Immature natural killer cell (primary cell): ENCODE measurements at regions not wholly inside any gene's neighbourhood (a gene's known extent, or its start where the extent isn't known, plus 50 kb on each side); places are given as distances from the start of the nearest gene placed in this dataset.
"Not testable (repeated sequence)": the region's sequence is repeated elsewhere in the genome, so short reads cannot be mapped to it uniquely, and the experiment has no call there.

Experiments
- DNase-seq, 3 donors: peaks; one replicate each; pipeline ENCODE4 v3.0.0; 2022; ENCODE audit warnings: mixed read lengths in 1 of 3
- H3K27ac Mint-ChIP-seq, 6 donors: one replicate each; pipeline ENCODE4 v1.8.0; 2020; ENCODE audit warnings: mixed read lengths in 6 of 6, mild to moderate bottlenecking in 5 of 6, inconsistent platforms in 4 of 6, moderate library complexity in 3 of 6
- H3K27me3 Mint-ChIP-seq, 3 donors: one replicate each; pipeline ENCODE4 v1.8.0; 2020 to 2021; ENCODE audit warnings: low read depth in 3 of 3, mild to moderate bottlenecking in 3 of 3, mixed read lengths in 3 of 3, moderate library complexity in 3 of 3, inconsistent platforms in 1 of 3
- H3K36me3 Mint-ChIP-seq, 3 donors: one replicate each; pipeline ENCODE4 v1.8.0; 2020; ENCODE audit warnings: mixed read lengths in 3 of 3, inconsistent platforms in 2 of 3, mild to moderate bottlenecking in 2 of 3
- H3K4me1 Mint-ChIP-seq, 2 donors: one replicate each; pipeline ENCODE4 v1.8.0; 2020; ENCODE audit warnings: inconsistent platforms in 2 of 2, mild to moderate bottlenecking in 2 of 2, mixed read lengths in 2 of 2, moderate library complexity in 1 of 2
- H3K4me3 Mint-ChIP-seq, 5 donors: one replicate each; pipeline ENCODE4 v1.8.0; 2020; ENCODE audit warnings: mild to moderate bottlenecking in 5 of 5, mixed read lengths in 5 of 5, inconsistent platforms in 3 of 5, moderate library complexity in 3 of 5
- H3K9me3 Mint-ChIP-seq, 6 donors: one replicate each; pipeline ENCODE4 v1.8.0; 2020; ENCODE audit warnings: mild to moderate bottlenecking in 6 of 6, mixed read lengths in 6 of 6, inconsistent platforms in 4 of 6, moderate library complexity in 3 of 6

DNA sequence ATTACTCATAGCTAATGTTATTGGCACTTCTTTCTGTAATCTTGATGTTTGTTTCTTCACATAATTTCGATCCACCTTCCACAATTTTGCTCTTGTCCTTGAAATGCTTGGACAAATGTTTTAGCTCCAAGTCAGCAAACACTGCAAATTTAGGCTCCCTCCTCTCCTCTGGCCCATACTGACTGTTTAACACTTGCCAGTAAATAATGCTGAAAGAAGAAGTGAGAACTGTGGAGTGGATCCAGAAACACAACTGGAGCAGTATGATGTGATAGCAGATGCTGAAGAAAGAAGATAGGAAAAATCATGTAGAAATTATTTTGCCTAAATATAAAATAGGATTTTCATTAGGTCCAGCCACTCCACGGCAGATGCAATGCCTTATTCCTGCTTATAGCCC lies 415.0 kb upstream of the GYPC start:
- Mint-ChIP-seq H3K4me3 (no peak overlapping the region), H3K27me3 (peaks cover 0 to 4% (median 3%) of the 10 kb centered on the region in 3 donors), H3K9me3 (no peaks in the 10 kb centered on the region)

DNA sequence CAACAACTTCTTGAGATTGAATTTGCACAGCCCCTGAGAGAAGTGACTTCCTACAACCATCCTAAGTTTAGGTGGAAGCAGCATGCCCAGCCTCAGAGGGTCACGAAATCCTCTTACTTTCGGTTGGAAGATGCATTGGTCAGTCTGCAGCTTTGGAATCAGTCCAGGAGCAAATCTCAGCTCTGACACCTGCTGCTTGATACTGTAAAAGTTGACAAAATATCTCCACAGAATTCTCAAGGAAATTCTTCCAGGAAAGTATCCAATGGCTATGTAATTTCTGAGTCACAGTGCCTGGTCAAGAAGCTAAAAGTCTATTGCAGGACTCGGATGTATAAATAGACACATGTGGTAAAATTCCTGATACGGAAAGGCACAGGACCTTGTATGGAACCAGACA lies 414.5 kb upstream of the GYPC start:
- Mint-ChIP-seq H3K27me3 (peaks cover 0 to 3% (median 3%) of the 10 kb centered on the region in 3 donors), H3K27ac (no peak overlapping the region), H3K36me3 (no peaks in the 10 kb centered on the region), H3K4me3 (no peak overlapping the region), H3K4me1 (no peaks in the 10 kb centered on the region), H3K9me3 (no peaks in the 10 kb centered on the region)
- DNase-seq, result no peak

More for the DNA sequence above, 415.0 kb upstream of the GYPC start:
- Mint-ChIP-seq H3K36me3 (no peaks in the 10 kb centered on the region), H3K4me1 (no peaks in the 10 kb centered on the region), H3K27ac (no peak overlapping the region)
- DNase-seq, result no peak

DNA sequence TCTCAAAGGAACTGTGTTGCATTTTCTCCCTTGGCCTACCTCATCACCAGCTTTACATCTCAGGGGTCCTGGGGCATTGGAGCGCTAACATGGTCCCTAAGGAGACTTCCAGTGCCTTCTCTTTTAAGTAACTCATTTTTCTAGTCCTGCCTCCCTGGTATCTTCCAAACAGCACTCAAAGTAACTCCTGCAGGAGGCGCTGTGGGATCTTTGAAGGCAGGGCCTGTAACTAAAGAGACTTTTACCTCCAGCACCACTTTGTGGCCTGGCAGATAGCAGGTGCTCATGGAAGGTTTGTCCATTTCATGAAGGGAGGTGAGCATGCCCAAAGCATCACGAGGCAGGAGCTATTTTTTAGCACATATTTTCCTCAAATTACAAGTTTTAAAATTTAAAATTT lies 411.0 kb upstream of the GYPC start:
- Mint-ChIP-seq H3K4me3 (no peak overlapping the region), H3K27ac (no peak overlapping the region), H3K4me1 (no peaks in the 10 kb centered on the region), H3K9me3 (peaks cover 0 to 3% (median 0%) of the 10 kb centered on the region in 6 donors), H3K36me3 (no peaks in the 10 kb centered on the region), H3K27me3 (peaks cover 0 to 3% (median 2%) of the 10 kb centered on the region in 3 donors)
- no peak for DNase-seq

DNA sequence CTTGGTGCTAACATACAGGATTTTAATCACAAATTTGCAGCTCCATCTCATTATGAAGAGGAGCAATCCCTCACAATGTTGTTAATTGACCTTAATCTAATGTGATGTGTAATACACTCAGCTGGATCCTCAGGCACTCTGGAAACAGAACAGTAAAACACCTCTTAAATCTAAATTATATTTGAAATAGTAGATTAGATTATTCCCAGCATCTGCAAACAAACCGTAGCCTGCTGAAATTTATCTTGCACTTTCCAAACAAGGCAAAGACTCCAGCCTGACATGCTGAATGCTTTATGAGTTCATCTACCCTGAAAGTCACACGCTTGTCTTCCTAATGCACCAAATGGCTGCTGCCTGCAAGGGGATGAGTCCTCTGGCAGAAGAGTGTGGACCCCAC lies 402.3 kb upstream of the GYPC start:
- Mint-ChIP-seq H3K9me3 (no peaks in the 10 kb centered on the region), H3K36me3 (no peaks in the 10 kb centered on the region), H3K27ac (no peak overlapping the region), H3K4me3 (no peak overlapping the region), H3K4me1 (no peaks in the 10 kb centered on the region), H3K27me3 (no peaks in the 10 kb centered on the region)
- no peak for DNase-seq

DNA sequence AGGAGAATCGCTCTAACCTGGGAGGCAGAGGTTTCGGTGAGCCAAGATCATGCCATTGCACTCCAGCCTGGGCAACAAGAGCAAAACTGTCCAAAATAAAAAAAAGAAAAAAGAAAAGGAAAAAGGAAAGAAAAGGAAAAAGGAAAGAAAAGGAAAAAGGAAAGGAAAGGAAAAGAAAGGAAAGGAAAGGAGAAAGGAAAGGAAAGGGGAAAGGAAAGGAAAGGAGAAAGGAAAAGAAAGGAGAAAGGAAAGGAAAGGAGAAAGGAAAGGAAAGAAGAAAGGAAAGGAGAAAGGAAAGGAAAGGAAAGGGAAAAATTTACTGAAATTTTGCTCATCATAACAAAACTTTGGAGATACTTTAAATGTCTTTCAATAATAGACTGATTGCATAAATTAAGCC lies 391.3 kb upstream of the GYPC start:
- peaks cover 0 to 7% (median 0%) of the 10 kb centered on the region in 3 donors for H3K27me3 Mint-ChIP-seq
- H3K4me1 Mint-ChIP-seq, result no peaks in the 10 kb centered on the region
- H3K27ac Mint-ChIP-seq, result no peak overlapping the region
- no peak overlapping the region for H3K4me3 Mint-ChIP-seq
- no peaks in the 10 kb centered on the region for H3K36me3 Mint-ChIP-seq
- DNase-seq, result no peak
- peaks cover 0 to 7% (median 2%) of the 10 kb centered on the region in 6 donors for H3K9me3 Mint-ChIP-seq

DNA sequence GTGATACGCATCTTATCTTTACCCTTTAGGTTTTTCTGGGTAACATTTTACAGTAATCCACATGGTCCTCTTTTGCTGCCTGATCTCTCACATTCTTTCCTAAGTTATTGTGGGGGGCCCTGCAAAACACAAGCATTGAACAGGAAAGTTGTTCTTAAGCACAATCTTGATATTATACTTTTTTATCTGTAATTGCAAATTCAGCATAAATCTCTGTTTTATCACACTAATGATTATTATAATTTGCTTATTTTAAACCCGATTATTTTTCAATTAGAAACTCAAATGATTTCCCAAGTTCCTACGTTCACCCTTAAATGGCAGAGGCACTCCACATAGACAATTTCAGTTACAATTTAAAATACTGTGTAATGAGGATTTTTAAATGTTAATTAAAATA lies 386.0 kb upstream of the GYPC start:
- no peak overlapping the region for H3K27ac Mint-ChIP-seq
- no peak overlapping the region for H3K4me3 Mint-ChIP-seq
- no peaks in the 10 kb centered on the region for H3K4me1 Mint-ChIP-seq
- peaks cover 0 to 3% (median 0%) of the 10 kb centered on the region in 6 donors for H3K9me3 Mint-ChIP-seq
- no peaks in the 10 kb centered on the region for H3K27me3 Mint-ChIP-seq
- no peaks in the 10 kb centered on the region for H3K36me3 Mint-ChIP-seq
- DNase-seq, result no peak

DNA sequence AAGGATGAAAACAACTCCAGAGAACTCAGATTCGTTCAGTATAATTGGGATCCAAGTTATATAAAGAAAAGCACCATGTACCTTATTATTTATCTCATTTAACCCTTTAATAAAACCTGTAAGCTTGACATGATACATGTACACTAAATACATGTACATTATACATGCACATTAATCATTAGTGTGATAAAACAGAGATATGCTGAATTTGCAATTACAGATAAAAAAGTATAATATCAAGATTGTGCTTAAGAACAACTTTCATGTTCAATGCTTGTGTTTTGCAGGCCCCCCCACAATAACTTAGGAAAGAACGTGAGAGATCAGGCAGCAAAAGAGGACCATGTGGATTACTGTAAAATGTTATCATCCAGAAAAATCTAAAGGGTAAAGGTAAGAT lies 385.4 kb upstream of the GYPC start:
- DNase-seq, result no peak
- H3K27me3 Mint-ChIP-seq, result peaks cover 0 to 1% (median 0%) of the 10 kb centered on the region in 3 donors
- H3K9me3 Mint-ChIP-seq, result peaks cover 0 to 5% (median 0%) of the 10 kb centered on the region in 6 donors
- no peaks in the 10 kb centered on the region for H3K4me1 Mint-ChIP-seq
- H3K4me3 Mint-ChIP-seq, result no peak overlapping the region
- no peak overlapping the region for H3K27ac Mint-ChIP-seq
- H3K36me3 Mint-ChIP-seq, result no peaks in the 10 kb centered on the region

DNA sequence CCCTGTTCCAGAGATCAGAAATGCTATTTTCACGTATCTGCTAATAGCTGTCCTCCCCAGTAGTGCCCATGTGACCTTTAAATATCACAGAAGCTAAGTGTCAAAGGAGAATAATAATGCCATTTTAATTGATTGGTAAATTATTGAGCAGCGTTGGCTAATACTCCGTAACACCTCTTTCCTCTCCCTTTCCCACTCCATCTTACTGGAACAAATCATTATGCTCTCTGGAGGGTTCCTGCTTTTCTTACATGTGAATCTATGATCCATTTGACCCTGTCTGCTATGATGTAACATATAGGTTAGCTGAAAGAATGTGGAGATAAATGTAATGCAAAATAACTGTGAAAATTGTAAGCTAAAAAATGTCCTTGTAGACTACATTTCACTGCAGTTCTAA lies 383.6 kb upstream of the GYPC start:
- H3K27me3 Mint-ChIP-seq, result peaks cover 0 to 3% (median 2%) of the 10 kb centered on the region in 3 donors
- H3K27ac Mint-ChIP-seq, result no peak overlapping the region
- H3K4me3 Mint-ChIP-seq, result no peak overlapping the region
- H3K36me3 Mint-ChIP-seq, result no peaks in the 10 kb centered on the region
- H3K4me1 Mint-ChIP-seq, result no peaks in the 10 kb centered on the region
- H3K9me3 Mint-ChIP-seq, result peaks cover 0 to 4% (median 0%) of the 10 kb centered on the region in 6 donors
- no peak for DNase-seq

DNA sequence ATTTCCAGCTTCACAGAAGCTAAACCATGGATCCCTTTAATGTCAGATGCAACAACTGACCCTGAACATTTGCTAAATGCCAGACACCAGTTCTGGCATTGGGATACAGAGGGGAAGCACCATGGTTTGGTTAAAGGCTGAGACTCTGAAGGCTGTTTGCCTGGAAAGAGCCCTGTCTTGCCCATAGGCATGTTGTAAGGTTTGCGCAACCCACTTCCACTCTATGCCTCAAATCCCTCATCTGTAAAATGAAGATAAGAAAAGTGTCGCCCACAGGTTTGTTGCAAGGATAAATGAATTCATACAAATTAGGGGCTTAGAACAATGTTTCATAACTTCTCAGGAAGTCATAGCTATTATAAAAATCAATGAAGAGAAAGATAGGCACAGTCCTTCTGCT lies 380.9 kb upstream of the GYPC start:
- Mint-ChIP-seq H3K36me3 (no peaks in the 10 kb centered on the region), H3K4me3 (no peak overlapping the region), H3K27me3 (peaks cover 0 to 3% (median 2%) of the 10 kb centered on the region in 3 donors), H3K4me1 (no peaks in the 10 kb centered on the region), H3K27ac (no peak overlapping the region), H3K9me3 (peaks cover 0 to 6% (median 3%) of the 10 kb centered on the region in 6 donors)
- no peak for DNase-seq

DNA sequence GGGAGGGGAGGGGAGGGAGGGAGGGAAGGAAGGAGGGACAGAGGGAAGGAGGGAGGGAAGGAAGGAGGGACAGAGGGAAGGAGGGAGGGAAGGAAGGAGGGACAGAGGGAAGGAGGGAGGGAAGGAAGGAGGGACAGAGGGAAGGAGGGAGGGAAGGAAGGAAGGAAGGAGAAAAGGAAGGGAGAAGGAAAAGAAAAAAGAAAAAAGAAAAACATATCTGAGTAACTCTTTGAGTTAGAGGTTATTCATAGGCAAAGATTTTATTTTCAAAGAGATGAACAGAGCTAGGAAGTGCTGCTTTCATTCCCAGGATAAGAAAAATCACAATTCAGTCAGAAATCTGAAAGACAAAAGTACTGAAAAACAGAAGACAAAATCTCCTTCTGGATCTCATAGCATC lies 379.7 kb upstream of the GYPC start:
- DNase-seq, H3K36me3 Mint-ChIP-seq, H3K27me3 Mint-ChIP-seq, H3K9me3 Mint-ChIP-seq, H3K4me3 Mint-ChIP-seq, H3K27ac Mint-ChIP-seq, H3K4me1 Mint-ChIP-seq: not testable (repeated sequence)

DNA sequence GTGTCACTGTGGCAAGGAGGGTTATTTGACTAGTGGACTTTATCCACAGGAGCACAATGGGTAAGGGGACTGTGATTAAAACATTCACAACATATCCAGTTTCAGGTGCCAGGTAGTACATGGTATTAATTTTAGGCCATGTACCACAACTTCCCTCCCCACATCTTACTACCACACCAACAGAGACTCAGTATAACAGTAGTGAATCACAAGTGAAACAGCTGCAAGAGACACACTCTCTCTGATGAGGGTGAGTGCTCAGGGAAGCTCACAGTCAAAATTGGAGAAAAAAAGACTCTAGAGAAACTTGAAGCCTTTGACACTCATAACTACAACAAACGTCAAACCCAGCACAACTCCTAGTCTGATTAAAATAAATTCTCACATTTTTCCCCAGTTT lies 367.6 kb upstream of the GYPC start:
- no peaks in the 10 kb centered on the region for H3K4me1 Mint-ChIP-seq
- no peaks in the 10 kb centered on the region for H3K36me3 Mint-ChIP-seq
- H3K4me3 Mint-ChIP-seq, result no peak overlapping the region
- peaks cover 0 to 7% (median 0%) of the 10 kb centered on the region in 6 donors for H3K9me3 Mint-ChIP-seq
- no peak for DNase-seq
- no peaks in the 10 kb centered on the region for H3K27me3 Mint-ChIP-seq
- H3K27ac Mint-ChIP-seq, result no peak overlapping the region

DNA sequence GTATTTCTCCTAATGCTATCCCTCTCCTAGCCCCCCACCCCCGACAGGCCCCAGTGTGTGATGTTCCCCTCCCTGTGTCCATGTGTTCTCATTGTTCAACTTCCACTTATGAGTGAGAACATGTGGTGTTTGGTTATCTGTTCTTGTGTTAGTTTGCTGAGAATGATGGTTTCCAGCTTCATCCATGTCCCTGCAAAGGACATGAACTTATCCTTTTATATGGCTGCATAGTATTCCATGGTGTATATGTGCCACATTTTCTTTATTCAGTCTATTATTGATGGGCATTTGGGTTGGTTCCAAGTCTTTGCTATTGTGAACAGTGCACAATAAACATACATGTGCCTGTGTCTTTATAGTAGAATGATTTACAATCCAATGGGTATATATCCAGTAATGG lies 362.0 kb upstream of the GYPC start:
- H3K9me3 Mint-ChIP-seq, H3K36me3 Mint-ChIP-seq, H3K4me3 Mint-ChIP-seq, H3K4me1 Mint-ChIP-seq, H3K27me3 Mint-ChIP-seq, H3K27ac Mint-ChIP-seq, DNase-seq: not testable (repeated sequence)

DNA sequence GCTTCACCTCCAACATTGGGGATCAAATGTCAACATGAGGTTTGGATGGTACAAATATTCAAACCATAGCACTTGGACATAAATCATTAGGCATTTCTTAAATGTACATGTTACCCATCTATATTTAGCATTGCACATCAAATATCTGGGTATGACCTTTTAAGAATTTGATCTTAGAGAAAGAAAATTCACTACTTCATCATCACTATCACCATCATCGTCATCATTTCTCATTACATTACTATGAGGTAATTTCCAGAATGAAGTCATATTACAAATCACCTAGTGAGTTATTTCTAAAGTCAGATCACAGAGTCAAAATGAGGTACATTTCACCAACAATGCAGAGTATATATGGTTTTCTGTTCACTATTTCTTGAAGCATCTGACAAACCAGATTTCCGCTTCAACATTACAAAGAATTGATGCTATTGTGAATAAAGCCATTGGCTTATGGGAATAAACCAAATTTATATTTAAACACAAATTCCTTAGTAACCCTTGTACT lies 356.4 kb upstream of the GYPC start:
- Mint-ChIP-seq H3K27ac (no peak overlapping the region), H3K27me3 (no peaks in the 10 kb centered on the region), H3K9me3 (peaks cover 0 to 6% (median 0%) of the 10 kb centered on the region in 6 donors), H3K4me3 (no peak overlapping the region), H3K4me1 (no peaks in the 10 kb centered on the region), H3K36me3 (no peaks in the 10 kb centered on the region)
- no peak for DNase-seq

DNA sequence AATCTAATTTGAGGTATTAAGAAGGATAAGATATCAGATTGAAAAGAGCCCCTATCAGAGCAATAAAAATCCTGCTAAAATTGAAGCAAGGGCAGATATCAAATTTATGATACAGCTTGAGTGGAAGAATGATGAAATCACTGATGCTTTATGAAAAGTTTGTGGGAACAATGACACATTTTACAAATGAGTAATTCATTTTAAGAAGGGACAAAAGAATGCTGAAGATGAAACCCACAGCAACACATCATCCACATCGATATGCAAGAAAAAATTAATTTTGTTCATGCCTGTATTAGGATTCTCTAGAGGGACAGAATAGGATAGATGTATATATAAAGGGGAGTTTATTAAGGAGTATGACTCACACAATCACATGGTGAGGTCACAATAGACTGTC lies 355.6 kb upstream of the GYPC start:
- DNase-seq, result no peak
- Mint-ChIP-seq H3K27me3 (no peaks in the 10 kb centered on the region), H3K4me3 (no peak overlapping the region), H3K9me3 (peaks cover 0 to 6% (median 0%) of the 10 kb centered on the region in 6 donors), H3K4me1 (no peaks in the 10 kb centered on the region), H3K27ac (no peak overlapping the region), H3K36me3 (no peaks in the 10 kb centered on the region)

DNA sequence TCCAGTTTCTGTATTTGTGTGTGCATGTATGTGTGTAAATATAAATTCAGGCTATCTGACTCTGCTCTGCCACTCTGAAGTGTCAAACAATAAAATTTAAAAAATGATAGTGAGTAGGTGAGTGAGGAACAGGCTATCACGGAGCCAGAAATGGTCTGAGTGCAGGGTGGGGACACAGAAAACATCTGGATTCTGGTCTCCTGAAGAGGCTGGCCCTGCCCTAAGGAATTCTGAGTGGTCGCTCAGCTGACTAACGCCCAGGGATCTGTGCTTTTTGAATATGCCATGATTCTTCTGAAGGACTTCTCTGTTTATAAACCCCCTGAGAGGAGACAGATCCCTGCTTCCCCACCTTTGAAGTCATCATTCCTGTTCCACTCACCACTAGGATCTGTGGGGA lies 353.9 kb upstream of the GYPC start:
- Mint-ChIP-seq H3K4me1 (no peaks in the 10 kb centered on the region), H3K4me3 (no peak overlapping the region), H3K27ac (no peak overlapping the region), H3K27me3 (no peaks in the 10 kb centered on the region), H3K36me3 (no peaks in the 10 kb centered on the region), H3K9me3 (peaks cover 0 to 6% (median 0%) of the 10 kb centered on the region in 6 donors)
- no peak for DNase-seq
